Transverse colon (tissue), 4 donors: ENCODE measurements at regions not wholly inside any gene's neighbourhood (a gene's known extent, or its start where the extent isn't known, plus 50 kb on each side); places are given as distances from the start of the nearest gene placed in this dataset.
"Not testable (repeated sequence)": the region's sequence is repeated elsewhere in the genome, so short reads cannot be mapped to it uniquely, and the experiment has no call there.

Experiments
- DNase-seq: peaks from one replicate; pipeline ENCODE4 v3.0.0-alpha.2; 2019
- H3K27ac ChIP-seq, 4 donors: fragments of 200-600 bp; sonication (generic); 2 replicates each; pipeline ENCODE4 v1.5.1; 2016 to 2018; ENCODE audit warnings: inconsistent platforms in 4 of 4
- H3K27me3 ChIP-seq: fragments of 200-600 bp; sonication (generic); 2 replicates; pipeline ENCODE4 v1.5.1; 2017; ENCODE audit warnings: inconsistent platforms
- H3K36me3 ChIP-seq, 4 donors: fragments of 200-600 bp; sonication (generic); 2 replicates each; pipeline ENCODE4 v1.5.1; 2017 to 2019; ENCODE audit warnings: inconsistent platforms in 4 of 4
- H3K4me1 ChIP-seq, 4 donors: fragments of 200-600 bp; sonication (generic); 2 replicates each; pipeline ENCODE4 v1.5.1; 2017 to 2020; ENCODE audit warnings: inconsistent platforms in 4 of 4
- H3K4me3 ChIP-seq, 4 donors: fragments of 200-600 bp; sonication (generic); 1 replicate in 1 of 4; 2 replicates in 3 of 4; pipeline versions ENCODE4 v1.5.1 to v1.6.1; 2017 to 2019; ENCODE audit warnings: inconsistent platforms in 4 of 4
- H3K9me3 ChIP-seq, 2 donors: fragments of 200-600 bp; sonication (generic); 2 replicates each; pipeline ENCODE4 v1.5.1; 2017 to 2019; ENCODE audit warnings: inconsistent platforms in 2 of 2
- CTCF ChIP-seq, 5 experiments: fragments of 200-600 bp in 3 of 5; fragments of 450-650 bp in 2 of 5; sonication (generic) in 3 of 5; IDR thresholded peaks; 1 replicate in 2 of 5; 2 replicates in 3 of 5; pipeline ENCODE4 v1.5.1; 2016 to 2017; ENCODE audit warnings: antibody characterized with exemption in 5 of 5, inconsistent platforms in 3 of 5, mild to moderate bottlenecking in 2 of 5, moderate library complexity in 1 of 5
- EP300 ChIP-seq: sonication (generic); formaldehyde crosslinking; IDR thresholded peaks from one replicate; pipeline ENCODE4 v1.6.1; 2017; ENCODE audit warnings: antibody characterized with exemption, low read depth
- POLR2A ChIP-seq: fragments of 450-650 bp; IDR thresholded peaks from one replicate; pipeline ENCODE4 v1.6.1; 2016; ENCODE audit warnings: antibody characterized with exemption, mild to moderate bottlenecking, moderate library complexity
- POLR2AphosphoS5 ChIP-seq, 3 donors: sonication (generic); formaldehyde crosslinking; IDR thresholded peaks; one replicate each; pipeline ENCODE4 v1.6.1; 2016; ENCODE audit warnings: antibody characterized with exemption in 3 of 3
- WGBS, 2 donors: methylation state at CpG; one replicate each; pipeline ENCODE4 v1.1.5; 2018; ENCODE audit warnings: low coverage in 1 of 2; 5-methylcytosine and 5-hydroxymethylcytosine counted together
- in situ Hi-C, 4 donors: fragments of 200-750 bp; cut with MboI; loops; one replicate each; pipeline versions ENCODE4 v1.15.0 to v1.15.1; 2017; ENCODE audit warnings: low sequenced_read_pairs in 3 of 4, low pct_ligation_motif_present in 1 of 4, low pct_unique_long_range_greater_than_20kb in 1 of 4
- intact Hi-C: fragments of 100-400 bp; cut with DNase I; formaldehyde crosslinking; loops from one replicate; pipeline ENCODE4 v1.15.1; 2023; ENCODE audit warnings: low total_unique reads

DNA sequence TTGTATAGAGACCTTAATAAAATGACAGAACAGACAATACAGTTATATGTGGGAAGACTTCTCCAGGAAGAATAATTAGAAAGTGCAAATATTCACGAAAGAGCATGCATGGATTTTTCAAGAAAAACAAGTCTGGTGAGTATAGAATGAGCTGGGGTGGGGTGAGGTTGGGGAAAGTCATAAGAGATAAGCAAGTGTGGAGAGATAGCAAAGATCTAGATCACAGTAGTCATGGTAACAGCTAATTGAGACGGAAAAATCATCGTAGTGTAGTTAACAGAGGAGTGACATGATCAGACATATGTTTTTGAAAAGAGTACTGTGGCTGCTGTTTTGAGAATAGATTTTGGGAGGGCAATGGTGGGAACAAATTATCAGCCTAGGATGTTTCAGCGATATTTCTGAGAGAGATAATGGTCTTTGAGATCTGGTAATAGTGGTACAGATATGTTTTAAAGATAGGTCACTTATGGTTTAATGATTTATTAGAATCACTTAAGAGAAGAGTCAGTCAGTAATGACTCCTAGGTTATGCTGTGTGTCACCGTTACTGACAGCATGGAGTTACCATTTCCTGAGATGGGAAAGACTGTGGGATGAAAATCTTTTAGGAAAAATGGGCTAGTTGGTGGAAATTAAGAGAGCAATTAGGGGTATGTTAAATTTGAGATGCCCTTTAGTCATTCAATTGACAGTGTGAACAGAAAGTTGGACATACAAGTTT, 248.5 kb upstream of the SLC8A1 start:
- Histone ChIP-seq H3K4me3 (no peak overlapping the region), H3K27me3 (no peaks in the 10 kb centered on the region), H3K36me3 (no peaks in the 10 kb centered on the region), H3K4me1 (no peaks in the 10 kb centered on the region), H3K27ac (no peak overlapping the region), H3K9me3 (no peaks in the 10 kb centered on the region)
- DNase-seq: no peak
- 55 to 70% methylated on average over 5 of the region's 5 CpGs for WGBS, 2 donors
- intact Hi-C loops (no loop called here), in situ Hi-C loops (no loop called here)
- TF ChIP-seq EP300: no peak
- TF ChIP-seq POLR2A: no peak
- TF ChIP-seq POLR2AphosphoS5 (IDR thresholded peaks at IDR 0.05): no peak
- TF ChIP-seq CTCF (IDR thresholded peaks at IDR 0.05): no peak

DNA sequence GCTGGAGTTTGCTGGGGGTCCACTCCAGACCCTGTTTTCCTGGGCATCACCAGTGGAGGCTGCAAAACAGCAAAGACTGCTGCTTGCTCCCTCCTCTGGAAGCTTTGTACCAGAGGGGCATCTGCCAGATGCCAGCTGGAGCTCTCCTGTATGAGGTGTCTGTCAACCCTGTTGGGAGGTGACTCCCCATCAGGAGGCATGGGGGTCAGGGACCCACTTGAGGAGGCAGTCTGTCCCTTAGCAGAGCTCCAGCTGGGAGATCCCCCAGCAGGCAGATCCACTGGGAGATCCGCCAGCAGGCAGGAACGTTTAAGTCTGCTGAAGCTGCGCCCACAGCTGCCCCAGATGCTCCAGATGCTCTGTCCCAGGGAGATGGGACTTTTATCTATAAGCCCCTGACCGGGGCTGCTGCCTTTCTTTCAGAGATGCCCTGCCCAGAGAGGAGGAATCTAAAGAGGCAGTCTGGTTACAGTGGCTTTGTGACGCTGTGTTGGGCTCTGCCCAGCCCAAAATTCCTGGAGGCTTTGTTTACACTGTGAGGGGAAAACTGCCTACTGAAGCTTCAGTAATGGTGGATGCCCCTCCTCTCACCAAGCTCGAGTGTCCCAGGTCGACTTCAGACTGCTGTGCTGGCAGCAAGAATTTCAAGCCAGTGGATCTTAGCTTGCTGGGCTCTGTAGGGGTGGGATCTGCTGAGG, 260.5 kb upstream of the SLC8A1 start:
- H3K4me3 ChIP-seq, H3K4me1 ChIP-seq, DNase-seq, H3K9me3 ChIP-seq, H3K27me3 ChIP-seq, intact Hi-C loops, in situ Hi-C loops, H3K36me3 ChIP-seq, H3K27ac ChIP-seq: not testable (repeated sequence)
- WGBS, 2 donors: 52% methylated on average over 7 of the region's 7 CpGs; no CpG with 5 or more reads in 1 of the 2 donors

DNA sequence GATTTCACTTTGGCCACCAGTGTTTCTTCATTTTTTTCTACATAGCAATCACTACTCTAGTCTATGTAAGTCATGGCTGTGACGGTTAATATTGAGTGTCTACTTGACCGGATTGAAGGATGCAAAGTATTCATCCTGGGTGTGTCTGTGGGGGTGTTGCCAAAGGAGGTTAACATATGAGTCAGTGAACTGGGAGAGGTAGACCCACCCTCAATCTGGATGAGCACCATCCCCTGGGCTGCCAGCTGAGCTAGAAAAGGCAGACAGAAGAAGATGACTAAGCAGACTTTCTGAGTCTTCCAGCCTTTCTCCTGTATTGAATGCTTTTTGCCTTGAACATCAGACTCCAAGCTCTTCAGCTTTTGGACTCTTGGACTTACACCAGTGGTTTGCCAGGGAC, 265.0 kb upstream of the SLC8A1 start:
- Histone ChIP-seq H3K4me3 (no peak overlapping the region), H3K27me3 (no peaks in the 10 kb centered on the region), H3K9me3 (no peaks in the 10 kb centered on the region), H3K36me3 (no peaks in the 10 kb centered on the region), H3K27ac (no peak overlapping the region), H3K4me1 (no peaks in the 10 kb centered on the region)
- in situ Hi-C loops (no loop called here), intact Hi-C loops (no loop called here)
- no peak for DNase-seq
- WGBS, 2 donors: 71 to 72% methylated on average over 2 of the region's 2 CpGs
- TF ChIP-seq POLR2AphosphoS5 (IDR thresholded peaks at IDR 0.05): no peak

DNA sequence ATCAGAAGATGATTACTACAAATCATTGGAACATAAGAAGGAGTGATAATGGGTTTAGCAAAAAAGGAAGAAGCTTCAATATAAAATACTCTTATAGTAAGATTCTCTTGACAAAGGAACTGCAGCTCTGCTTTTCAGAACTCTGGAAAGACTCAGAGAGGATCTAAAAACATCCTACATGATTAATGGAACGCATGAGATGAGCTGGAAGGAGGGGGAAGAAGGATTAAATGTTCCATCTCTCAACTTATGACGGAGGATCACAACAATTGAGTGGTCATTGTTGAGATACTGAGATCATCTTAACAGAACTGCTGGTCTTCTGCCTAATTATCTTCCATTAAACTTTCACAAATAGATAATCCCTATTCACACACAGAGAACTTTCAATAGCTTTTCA, 267.5 kb upstream of the SLC8A1 start:
- WGBS, 2 donors: 39% methylated on average over 2 of the region's 2 CpGs
- in situ Hi-C loops (no loop called here), intact Hi-C loops (no loop called here)
- H3K36me3 ChIP-seq: no peaks in the 10 kb centered on the region
- no peak for DNase-seq
- no peaks in the 10 kb centered on the region for H3K9me3 ChIP-seq
- H3K4me3 ChIP-seq: no peak overlapping the region
- TF ChIP-seq CTCF (IDR thresholded peaks at IDR 0.05): no peak
- no peak for TF ChIP-seq EP300
- TF ChIP-seq POLR2A: no peak
- TF ChIP-seq POLR2AphosphoS5 (IDR thresholded peaks at IDR 0.05): peak in 1 of 3 donors; percentile 61
- peak overlapping the region in 2 of 4 donors; percentile 10 to 42 for H3K27ac ChIP-seq
- H3K27me3 ChIP-seq: no peaks in the 10 kb centered on the region
- H3K4me1 ChIP-seq: no peaks in the 10 kb centered on the region

- DNase-seq: no peak
- peak overlapping the region in 1 of 4 donors; percentile 22 for H3K27ac ChIP-seq
- H3K27me3 ChIP-seq: no peaks in the 10 kb centered on the region
- in situ Hi-C loops (no loop called here), intact Hi-C loops (no loop called here)
- no peaks in the 10 kb centered on the region for H3K36me3 ChIP-seq
- 59 to 63% methylated on average over 1 of the region's 1 CpG for WGBS, 2 donors
- no peak overlapping the region for H3K4me3 ChIP-seq
- no peaks in the 10 kb centered on the region for H3K4me1 ChIP-seq
- no peaks in the 10 kb centered on the region for H3K9me3 ChIP-seq
- TF ChIP-seq POLR2AphosphoS5 (IDR thresholded peaks at IDR 0.05): no peak
- no peak for TF ChIP-seq EP300
- TF ChIP-seq CTCF (IDR thresholded peaks at IDR 0.05): no peak
- no peak for TF ChIP-seq POLR2A
Observed at GRCh38 chr2:40721595-40721994, 269.7 kb upstream of the SLC8A1 start.
